IMR-90 (cell line): ENCODE measurements at regions not wholly inside any gene's neighbourhood (a gene's known extent, or its start where the extent isn't known, plus 50 kb on each side); places are given as distances from the start of the nearest gene placed in this dataset.

Experiments
- ATAC-seq: fragments of 200-7000 bp; cut with Tn5 transposase; 2 replicates; pipeline ENCODE4 v1.9.1; 2020; ENCODE audit warnings: low read depth, mild to moderate bottlenecking, moderate library complexity
- BruUV-seq: library from RNA; stranded (reverse); fragments of 400-500 nt; replicated peaks from 2 replicates; lab custom pipeline; 2021; lab: Mats Ljungman, UMichigan
- CTCF ChIA-PET: fragments of 300-600 bp; formaldehyde crosslinking; extraction: SDS; loops from one replicate; lab custom pipeline; 2021; ENCODE audit warnings: antibody characterized with exemption; lab: Yijun Ruan, JAX
- POLR2A ChIA-PET: fragments of 300-600 bp; sonication (Branson Sonifier 250); formaldehyde crosslinking; loops from one replicate; lab custom pipeline; 2022; ENCODE audit warnings: antibody characterized with exemption; ENCODE audit not compliant: unreplicated experiment; lab: Charles Lee
- DNase-seq: peaks from one replicate; pipeline ENCODE4 v3.0.0; 2013
- H2AFZ ChIP-seq: replicated peaks from 2 replicates; pipeline ENCODE3; 2013; ENCODE audit warnings: low read length, mild to moderate bottlenecking; ENCODE audit not compliant: poor library complexity
- H2AK5ac ChIP-seq: 2 replicates; pipeline ENCODE4 v1.6.1; 2013; ENCODE audit warnings: low read depth, low read length, inconsistent platforms
- H2AK9ac ChIP-seq: replicated peaks from 2 replicates; pipeline ENCODE3; 2013; ENCODE audit warnings: mild to moderate bottlenecking, low read depth, low read length, moderate library complexity; ENCODE audit not compliant: poor library complexity
- H2BK120ac ChIP-seq: 2 replicates; pipeline ENCODE4 v1.6.1; 2013; ENCODE audit warnings: low read depth, low read length, inconsistent platforms
- H2BK15ac ChIP-seq: 3 replicates; pipeline ENCODE4 v1.6.1; 2013; ENCODE audit warnings: low read depth, low read length, inconsistent platforms
- H2BK20ac ChIP-seq: 2 replicates; pipeline ENCODE4 v1.6.1; 2013; ENCODE audit warnings: low read depth, mild to moderate bottlenecking, inconsistent platforms, low read length, moderate library complexity
- H2BK5ac ChIP-seq: 2 replicates; pipeline ENCODE4 v1.6.1; 2013; ENCODE audit warnings: mild to moderate bottlenecking, low read depth, low read length, inconsistent platforms; ENCODE audit not compliant: poor library complexity, severe bottlenecking
- H3K14ac ChIP-seq: replicated peaks from 2 replicates; pipeline ENCODE4 v1.6.1; 2013; ENCODE audit warnings: low read depth, low read length, inconsistent platforms
- H3K18ac ChIP-seq: 2 replicates; pipeline ENCODE4 v1.6.1; 2013; ENCODE audit warnings: low read depth, low read length, control low read depth
- H3K23ac ChIP-seq: 2 replicates; pipeline ENCODE4 v1.6.1; 2013; ENCODE audit warnings: low read depth, low read length, inconsistent platforms
- H3K27ac ChIP-seq: 2 replicates; pipeline ENCODE4 v1.5.1; 2013; ENCODE audit warnings: mild to moderate bottlenecking, control low read depth, low read length; ENCODE audit not compliant: insufficient read depth
- H3K27me3 ChIP-seq: 2 replicates; pipeline ENCODE4 v1.6.1; 2013; ENCODE audit warnings: low read length; ENCODE audit not compliant: control insufficient read depth, insufficient read depth
- H3K36me3 ChIP-seq: 2 replicates; pipeline ENCODE4 v1.6.1; 2013; ENCODE audit warnings: low read length, mixed read lengths; ENCODE audit not compliant: control insufficient read depth, insufficient read depth
- H3K4ac ChIP-seq: 2 replicates; pipeline ENCODE4 v1.6.1; 2013; ENCODE audit warnings: low read depth, low read length, inconsistent platforms
- H3K4me1 ChIP-seq: 2 replicates; pipeline ENCODE4 v1.6.1; 2013; ENCODE audit warnings: low read length, mixed read lengths; ENCODE audit not compliant: control insufficient read depth, insufficient read depth
- H3K4me2 ChIP-seq: 2 replicates; pipeline ENCODE4 v1.6.1; 2013; ENCODE audit warnings: low read depth, mild to moderate bottlenecking, control low read depth, low read length, moderate library complexity
- H3K4me3 ChIP-seq: 2 replicates; pipeline ENCODE4 v1.5.1; 2013; ENCODE audit warnings: low read depth, mild to moderate bottlenecking, control low read depth, low read length, moderate library complexity; ENCODE audit not compliant: insufficient read depth
- H3K56ac ChIP-seq: 2 replicates; pipeline ENCODE4 v1.6.1; 2013; ENCODE audit warnings: low read length, inconsistent platforms; ENCODE audit not compliant: insufficient read depth; ENCODE audit errors: extremely low read depth
- H3K79me1 ChIP-seq, 2 experiments: 2 replicates each; pipeline ENCODE4 v1.6.1; 2013; ENCODE audit warnings: low read length in 2 of 2, inconsistent platforms in 1 of 2, low read depth in 1 of 2
- H3K9ac ChIP-seq: 2 replicates; pipeline ENCODE4 v1.6.1; 2013; ENCODE audit warnings: low read depth, low read length, control low read depth
- H3K9me1 ChIP-seq: 2 replicates; pipeline ENCODE4 v1.6.1; 2013; ENCODE audit warnings: low read length, inconsistent platforms; ENCODE audit not compliant: insufficient read depth
- H3K9me3 ChIP-seq: 2 replicates; pipeline ENCODE4 v1.6.1; 2013; ENCODE audit warnings: low read length; ENCODE audit not compliant: control insufficient read depth, insufficient read depth
- H4K20me1 ChIP-seq: 2 replicates; pipeline ENCODE4 v1.6.1; 2013; ENCODE audit warnings: low read length, inconsistent platforms; ENCODE audit not compliant: insufficient read depth
- H4K5ac ChIP-seq: 2 replicates; pipeline ENCODE4 v1.6.1; 2013; ENCODE audit warnings: mild to moderate bottlenecking, low read depth, low read length, control low read depth
- H4K8ac ChIP-seq, 2 experiments: 2 replicates each; pipeline ENCODE4 v1.6.1; 2013; ENCODE audit warnings: low read depth in 2 of 2, low read length in 2 of 2, control low read depth in 1 of 2, inconsistent platforms in 1 of 2
- H4K91ac ChIP-seq: 2 replicates; pipeline ENCODE4 v1.6.1; 2013; ENCODE audit warnings: low read depth, low read length, inconsistent platforms; ENCODE audit not compliant: insufficient read depth
- BHLHE40 ChIP-seq: fragments of 150-350 bp; IDR thresholded peaks from 2 replicates; pipeline ENCODE4 v1.6.1; 2016; ENCODE audit warnings: mild to moderate bottlenecking, low read depth, low read length
- CHD1 ChIP-seq: IDR thresholded peaks from 2 replicates; pipeline ENCODE4 v1.6.1; 2012; ENCODE audit warnings: low read depth, low read length, improper control_type of control experiment
- CTCF ChIP-seq: conservative IDR thresholded peaks from 2 replicates; pipeline ENCODE4 v1.5.1; 2012; ENCODE audit warnings: mild to moderate bottlenecking, low read depth, low read length, improper control_type of control experiment
- ELK1 ChIP-seq: fragments of 150-350 bp; IDR thresholded peaks from 2 replicates; pipeline ENCODE4 v1.6.1; 2016; ENCODE audit warnings: low read depth, mild to moderate bottlenecking, low read length, moderate library complexity, borderline replicate concordance
- FOS ChIP-seq: fragments of 150-350 bp; IDR thresholded peaks from 2 replicates; pipeline ENCODE4 v1.6.1; 2016; ENCODE audit warnings: low read depth, low read length
- MAFK ChIP-seq: IDR thresholded peaks from 2 replicates; pipeline ENCODE4 v1.6.1; 2012; ENCODE audit warnings: low read depth, low read length, improper control_type of control experiment
- MAZ ChIP-seq: IDR thresholded peaks from 2 replicates; pipeline ENCODE4 v1.6.1; 2012; ENCODE audit warnings: low read depth, mild to moderate bottlenecking, low read length, improper control_type of control experiment, moderate library complexity, borderline replicate concordance
- MXI1 ChIP-seq: IDR thresholded peaks from 2 replicates; pipeline ENCODE4 v1.6.1; 2012; ENCODE audit warnings: low read depth, mild to moderate bottlenecking, low read length, moderate library complexity, borderline replicate concordance
- NFE2L2 ChIP-seq: fragments of 150-350 bp; IDR thresholded peaks from 2 replicates; pipeline ENCODE4 v1.6.1; 2016; ENCODE audit warnings: low read depth, mild to moderate bottlenecking, low read length
- POLR2A ChIP-seq: IDR thresholded peaks from 2 replicates; pipeline ENCODE4 v1.6.1; 2012; ENCODE audit warnings: mild to moderate bottlenecking, low read depth, low read length
- RCOR1 ChIP-seq: IDR thresholded peaks from 2 replicates; pipeline ENCODE4 v1.6.1; 2012; ENCODE audit warnings: mild to moderate bottlenecking, low read length, improper control_type of control experiment; ENCODE audit not compliant: insufficient replicate concordance
- RFX5 ChIP-seq: IDR thresholded peaks from 2 replicates; pipeline ENCODE4 v1.8.0; 2012; ENCODE audit warnings: low read depth, mild to moderate bottlenecking, low read length, moderate library complexity
- SMC3 ChIP-seq: fragments of 150-350 bp; IDR thresholded peaks from 2 replicates; pipeline ENCODE4 v1.6.1; 2016; ENCODE audit warnings: low read depth, mild to moderate bottlenecking, antibody characterized with exemption, low read length, moderate library complexity
- USF2 ChIP-seq: fragments of 150-350 bp; IDR thresholded peaks from 2 replicates; pipeline ENCODE4 v1.6.1; 2017; ENCODE audit warnings: mild to moderate bottlenecking, antibody characterized with exemption, low read length, low read depth
- WGBS, 2 experiments: methylation state at CpG; one replicate each; pipeline versions ENCODE4 v1.1.5 to v1.1.7; 2013; ENCODE audit warnings: missing lambda C conversion rate in 2 of 2; ENCODE audit not compliant: insufficient read length in 1 of 2; ENCODE audit errors: extremely low coverage in 2 of 2; 5-methylcytosine and 5-hydroxymethylcytosine counted together
- dilution Hi-C: fragments of 300-500 bp; cut with HindIII; formaldehyde crosslinking; loops from one replicate; pipeline ENCODE4 v1.14.3; 2018; ENCODE audit warnings: low sequenced_read_pairs; ENCODE audit not compliant: unreplicated experiment
- in situ Hi-C: fragments of 300-500 bp; cut with MboI; formaldehyde crosslinking; loops from 3 replicates; pipeline ENCODE4 v1.14.3; 2019; ENCODE audit warnings: low sequenced_read_pairs, inconsistent platforms, mixed read lengths
- intact Hi-C: fragments of 100-400 bp; cut with micrococcal nuclease; formaldehyde crosslinking; loops from 2 replicates; pipeline ENCODE4 v1.10.0; 2022

- H2AFZ ChIP-seq: no peak overlapping the region
- no CpG with 5 or more reads among the region's 4 CpGs for WGBS, 2 experiments
- intact Hi-C loops (no loop called here), dilution Hi-C loops (no loop called here), in situ Hi-C loops (no loop called here)
- BruUV-seq: no TSS peak
- TF ChIP-seq MXI1 (no peak), CHD1 (no peak), CTCF (no peak), MAFK (no peak), SMC3 (no peak), FOS (no peak), RFX5 (no peak), NFE2L2 (no peak), USF2 (no peak), POLR2A (no peak), ELK1 (no peak), MAZ (no peak), BHLHE40 (no peak), RCOR1 (no peak)
- no peak overlapping the region for H3K4me2 ChIP-seq
- no peak overlapping the region for H4K5ac ChIP-seq
- H3K14ac ChIP-seq: no peak overlapping the region
- no peak overlapping the region for H2BK15ac ChIP-seq
- no peak overlapping the region for H3K23ac ChIP-seq
- H3K79me1 ChIP-seq: no peaks in the 10 kb centered on the region
- H4K8ac ChIP-seq: no peak overlapping the region
- H3K4me1 ChIP-seq: no peaks in the 10 kb centered on the region; the same call in 1 of the 2 replicates
- no peak overlapping the region for H2AK9ac ChIP-seq
- no peak overlapping the region for H2BK5ac ChIP-seq
- ChIA-PET CTCF (interaction anchor here (0.7 kb wide), 1 partner anchor 241 kb away, joined by 4 read pairs; no protein-coding TSS in a partner anchor), POLR2A (no interaction called here)
- no peak overlapping the region for H2BK20ac ChIP-seq
- no peak overlapping the region for H3K18ac ChIP-seq
- no peak overlapping the region for H3K4ac ChIP-seq
- DNase-seq (no peak), ATAC-seq (no peak)
- no peak overlapping the region for H3K9ac ChIP-seq
- no peaks in the 10 kb centered on the region for H4K20me1 ChIP-seq
- no peaks in the 10 kb centered on the region for H3K9me1 ChIP-seq
- H3K27me3 ChIP-seq: no peaks in the 10 kb centered on the region
- no peak overlapping the region for H3K4me3 ChIP-seq
- H3K36me3 ChIP-seq: no peaks in the 10 kb centered on the region
- no peak overlapping the region for H3K27ac ChIP-seq
- no peak overlapping the region for H2AK5ac ChIP-seq
- no peaks in the 10 kb centered on the region for H3K9me3 ChIP-seq
- no peak overlapping the region for H3K56ac ChIP-seq
- no peak overlapping the region for H2BK120ac ChIP-seq
- no peak overlapping the region for H4K91ac ChIP-seq
These were observed 56.9 kb upstream of the PDGFRA start for GRCh38 chr4:54172156-54172555.
